WI38 (cell line): ENCODE measurements at regions not wholly inside any gene's neighbourhood (a gene's known extent, or its start where the extent isn't known, plus 50 kb on each side); places are given as distances from the start of the nearest gene placed in this dataset.

Experiments used
- H3K4me3 ChIP-seq: 2 replicates; pipeline ENCODE4 v1.5.1; 2011; ENCODE audit warnings: low read depth, mild to moderate bottlenecking, control low read depth, low read length
- TF ChIP-seq, protein P1 (sequence below): IDR thresholded peaks from 2 replicates; pipeline ENCODE4 v1.5.1; 2012; ENCODE audit warnings: low read depth, mild to moderate bottlenecking, control low read depth, low read length

GRCh38 chr5:18216016-18216415 lies 581.8 kb downstream of the TAF11L14 start:
- TF ChIP-seq, protein P1, sequence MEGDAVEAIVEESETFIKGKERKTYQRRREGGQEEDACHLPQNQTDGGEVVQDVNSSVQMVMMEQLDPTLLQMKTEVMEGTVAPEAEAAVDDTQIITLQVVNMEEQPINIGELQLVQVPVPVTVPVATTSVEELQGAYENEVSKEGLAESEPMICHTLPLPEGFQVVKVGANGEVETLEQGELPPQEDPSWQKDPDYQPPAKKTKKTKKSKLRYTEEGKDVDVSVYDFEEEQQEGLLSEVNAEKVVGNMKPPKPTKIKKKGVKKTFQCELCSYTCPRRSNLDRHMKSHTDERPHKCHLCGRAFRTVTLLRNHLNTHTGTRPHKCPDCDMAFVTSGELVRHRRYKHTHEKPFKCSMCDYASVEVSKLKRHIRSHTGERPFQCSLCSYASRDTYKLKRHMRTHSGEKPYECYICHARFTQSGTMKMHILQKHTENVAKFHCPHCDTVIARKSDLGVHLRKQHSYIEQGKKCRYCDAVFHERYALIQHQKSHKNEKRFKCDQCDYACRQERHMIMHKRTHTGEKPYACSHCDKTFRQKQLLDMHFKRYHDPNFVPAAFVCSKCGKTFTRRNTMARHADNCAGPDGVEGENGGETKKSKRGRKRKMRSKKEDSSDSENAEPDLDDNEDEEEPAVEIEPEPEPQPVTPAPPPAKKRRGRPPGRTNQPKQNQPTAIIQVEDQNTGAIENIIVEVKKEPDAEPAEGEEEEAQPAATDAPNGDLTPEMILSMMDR, result no peak
- no peak overlapping the region for H3K4me3 ChIP-seq

DNA sequence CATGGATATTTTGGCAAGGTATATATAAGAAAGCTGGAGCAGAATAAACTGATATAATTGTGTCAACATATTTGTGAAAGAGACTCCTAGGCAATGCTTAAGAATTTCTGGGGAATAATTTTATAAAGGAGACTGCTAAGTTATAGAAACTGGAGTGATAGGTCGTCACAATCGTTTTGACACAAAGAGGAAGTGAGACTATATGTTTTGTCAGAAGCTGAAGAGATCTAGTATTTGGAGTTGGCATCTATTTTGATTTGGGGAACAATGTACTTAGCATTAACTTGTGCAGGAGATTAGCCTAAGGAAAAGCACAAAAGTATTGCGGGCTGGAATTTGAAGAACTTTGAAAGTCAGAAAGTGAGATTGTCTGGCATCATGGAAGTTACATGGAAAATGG lies 582.5 kb downstream of the TAF11L14 start:
- TF ChIP-seq, protein P1, result no peak

DNA sequence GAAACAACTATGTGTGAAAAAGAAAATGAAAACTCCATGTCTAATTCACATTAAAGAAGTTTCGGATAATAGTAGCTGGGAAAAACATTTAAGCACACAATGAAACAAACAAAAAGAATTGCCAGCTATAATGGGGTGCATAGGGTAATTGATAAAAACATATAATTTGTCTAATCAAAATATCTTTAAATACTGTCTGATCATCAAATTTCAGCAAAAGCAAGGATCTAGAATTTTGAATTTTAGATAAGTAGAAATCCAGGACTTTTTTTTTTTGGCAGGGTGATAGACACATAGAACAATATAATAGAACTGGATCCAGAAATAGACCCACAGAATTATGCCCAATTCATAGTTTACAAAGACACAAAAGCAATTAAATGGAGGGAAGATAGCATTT lies 585.0 kb downstream of the TAF11L14 start:
- TF ChIP-seq, protein P1, result no peak
- no peak overlapping the region for H3K4me3 ChIP-seq

More for the DNA sequence above, 582.5 kb downstream of the TAF11L14 start:
- no peak overlapping the region for H3K4me3 ChIP-seq

- TF ChIP-seq, protein P1, result no peak
- H3K4me3 ChIP-seq, result no peak overlapping the region
Measured at GRCh38 chr5:18220631-18221030, 586.4 kb downstream of the TAF11L14 start.

DNA sequence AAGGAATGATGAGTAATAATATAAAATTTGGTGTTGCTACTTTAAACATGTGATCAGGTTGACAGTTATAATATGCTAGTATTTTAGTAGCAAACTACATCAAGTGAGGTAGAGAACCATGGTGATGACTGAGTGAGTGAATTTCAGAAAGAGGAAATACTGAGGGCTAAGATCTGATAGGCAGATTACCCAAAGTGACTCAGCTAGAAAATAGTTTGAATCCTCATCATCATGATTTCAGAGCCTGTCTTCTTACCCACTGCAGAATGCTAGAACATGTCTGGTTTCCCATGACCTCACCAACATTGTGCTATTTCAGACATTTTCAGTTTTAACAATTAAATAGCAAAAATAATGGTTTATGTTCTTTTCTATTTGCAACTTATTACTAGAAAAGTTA lies 602.1 kb downstream of the TAF11L14 start:
- TF ChIP-seq, protein P1, result no peak
- H3K4me3 ChIP-seq, result no peak overlapping the region

DNA sequence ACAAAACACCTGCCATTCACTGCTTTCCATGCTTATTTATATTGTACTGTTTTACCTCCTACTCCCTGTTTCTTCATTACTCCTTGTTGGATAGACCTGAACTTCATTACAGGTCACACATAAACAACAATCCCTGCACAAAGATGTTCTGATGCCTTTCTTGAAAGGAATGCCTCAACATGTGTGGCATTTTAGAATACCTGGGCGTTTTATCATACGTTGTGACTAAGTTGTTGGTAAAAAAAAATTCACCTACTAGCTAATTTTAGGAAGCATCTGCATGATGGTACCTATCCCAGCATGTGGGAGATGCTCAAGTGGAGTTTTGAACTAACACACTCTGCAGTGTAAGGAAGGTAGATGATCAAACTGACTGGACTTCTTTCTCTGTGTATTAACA lies 604.1 kb downstream of the TAF11L14 start:
- no peak overlapping the region for H3K4me3 ChIP-seq
- TF ChIP-seq, protein P1, result no peak

GRCh38 chr5:18240971-18241370 lies 606.7 kb downstream of the TAF11L14 start:
- H3K4me3 ChIP-seq, result no peak overlapping the region
- TF ChIP-seq, protein P1, result no peak
